SU-DHL-6 (cell line): ENCODE measurements at regions not wholly inside any gene's neighbourhood (a gene's known extent, or its start where the extent isn't known, plus 50 kb on each side); places are given as distances from the start of the nearest gene placed in this dataset.

Experiments
- H2AFZ ChIP-seq: fragments of 200-600 bp; sonication (generic); 2 replicates; pipeline ENCODE4 v1.6.1; 2014; ENCODE audit warnings: low read depth, mild to moderate bottlenecking, moderate library complexity, mixed read lengths, antibody characterized with exemption, low read length; ENCODE audit not compliant: severe bottlenecking
- H3F3A ChIP-seq: fragments of 200-600 bp; shearing (Covaris generic); 2 replicates; pipeline ENCODE4 v1.6.0; 2016; ENCODE audit warnings: antibody characterized with exemption, mild to moderate bottlenecking; ENCODE audit not compliant: insufficient read depth
- H3K27ac ChIP-seq: fragments of 200-600 bp; sonication (generic); 2 replicates; pipeline ENCODE4 v1.5.1; 2016; ENCODE audit warnings: low read depth, mild to moderate bottlenecking, low read length, moderate library complexity, mixed read lengths
- H3K27me3 ChIP-seq: fragments of 200-600 bp; sonication (generic), shearing (Covaris generic); 2 replicates; pipeline ENCODE4 v1.6.0; 2014; ENCODE audit warnings: mild to moderate bottlenecking, low read length
- H3K36me3 ChIP-seq: fragments of 200-600 bp; sonication (generic); 2 replicates; pipeline ENCODE4 v1.6.1; 2014; ENCODE audit warnings: mild to moderate bottlenecking, low read length, mixed read lengths
- H3K4me2 ChIP-seq: fragments of 300-600, 200-600 bp; shearing (Covaris generic), sonication (generic); 2 replicates; pipeline ENCODE4 v1.6.0; 2014; ENCODE audit warnings: low read length, low read depth, mild to moderate bottlenecking; ENCODE audit not compliant: poor library complexity, severe bottlenecking
- H3K4me3 ChIP-seq: fragments of 200-600 bp; sonication (generic); 2 replicates; pipeline ENCODE4 v1.5.1; 2014; ENCODE audit warnings: antibody characterized with exemption, low read length, mild to moderate bottlenecking, mixed read lengths; ENCODE audit not compliant: insufficient read depth, poor library complexity, severe bottlenecking
- H3K79me2 ChIP-seq: fragments of 200-600 bp; sonication (generic); 2 replicates; pipeline ENCODE4 v1.6.1; 2014; ENCODE audit warnings: mild to moderate bottlenecking, low read length, moderate library complexity; ENCODE audit not compliant: insufficient read depth
- H3K9ac ChIP-seq: fragments of 200-600 bp; sonication (generic); 2 replicates; pipeline ENCODE4 v1.7.0; 2014; ENCODE audit warnings: mild to moderate bottlenecking, low read length
- H3K9me2 ChIP-seq: fragments of 200-600 bp; sonication (generic); replicated peaks from 2 replicates; pipeline ENCODE4 v1.6.1; 2014; ENCODE audit warnings: low read length; ENCODE audit not compliant: insufficient read depth
- H3K9me3 ChIP-seq: fragments of 200-600 bp; sonication (generic); 2 replicates; pipeline ENCODE4 v1.6.1; 2014; ENCODE audit warnings: low read length, mixed read lengths; ENCODE audit not compliant: insufficient read depth
- H4K20me1 ChIP-seq: fragments of 200-600 bp; sonication (generic); 2 replicates; pipeline ENCODE4 v1.6.1; 2014; ENCODE audit warnings: low read depth, mild to moderate bottlenecking, antibody characterized with exemption, low read length, moderate library complexity, mixed read lengths
- EZH2phosphoT487 ChIP-seq: fragments of 200-600 bp; sonication (generic), shearing (Covaris generic); conservative IDR thresholded peaks from 2 replicates; pipeline ENCODE4 v1.6.1; 2018; ENCODE audit warnings: mild to moderate bottlenecking, antibody characterized with exemption, low read length, moderate library complexity, mixed read lengths
- TF ChIP-seq, protein P1 (sequence below): fragments of 200-600 bp; sonication (generic); IDR thresholded peaks from one replicate; pipeline ENCODE4 v1.5.1; 2017; ENCODE audit warnings: antibody characterized with exemption, mild to moderate bottlenecking, low read length, moderate library complexity; ENCODE audit not compliant: insufficient read depth, poor library complexity, severe bottlenecking

DNA sequence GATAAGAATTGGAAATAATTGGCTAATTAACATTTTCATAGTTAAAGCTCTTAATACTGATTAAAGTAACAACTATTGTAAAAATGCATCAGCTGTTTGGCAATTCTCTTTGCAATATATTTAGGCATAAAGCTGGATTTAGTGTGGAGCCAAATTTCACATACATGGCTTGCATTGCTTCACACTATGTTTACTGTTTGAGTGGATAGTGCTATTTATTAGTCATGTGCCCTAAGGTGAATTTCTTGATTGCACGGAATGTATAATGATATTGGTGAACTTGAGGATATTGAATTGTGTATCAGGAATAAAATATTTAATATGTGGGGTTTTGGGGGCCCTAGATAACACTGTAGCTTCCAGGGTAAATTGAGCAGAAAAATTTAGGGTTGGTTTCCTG, 100.9 kb downstream of the AASDHPPT start:
- H3K79me2 ChIP-seq = no peaks in the 10 kb centered on the region
- H3K4me3 ChIP-seq = no peak overlapping the region
- H3K9me2 ChIP-seq = no peaks in the 10 kb centered on the region
- H3K27ac ChIP-seq = no peak overlapping the region
- no peak overlapping the region for H3K9ac ChIP-seq
- H3K27me3 ChIP-seq = no peaks in the 10 kb centered on the region
- no peak overlapping the region for H3K4me2 ChIP-seq
- no peak overlapping the region for H2AFZ ChIP-seq
- TF ChIP-seq, protein P1, sequence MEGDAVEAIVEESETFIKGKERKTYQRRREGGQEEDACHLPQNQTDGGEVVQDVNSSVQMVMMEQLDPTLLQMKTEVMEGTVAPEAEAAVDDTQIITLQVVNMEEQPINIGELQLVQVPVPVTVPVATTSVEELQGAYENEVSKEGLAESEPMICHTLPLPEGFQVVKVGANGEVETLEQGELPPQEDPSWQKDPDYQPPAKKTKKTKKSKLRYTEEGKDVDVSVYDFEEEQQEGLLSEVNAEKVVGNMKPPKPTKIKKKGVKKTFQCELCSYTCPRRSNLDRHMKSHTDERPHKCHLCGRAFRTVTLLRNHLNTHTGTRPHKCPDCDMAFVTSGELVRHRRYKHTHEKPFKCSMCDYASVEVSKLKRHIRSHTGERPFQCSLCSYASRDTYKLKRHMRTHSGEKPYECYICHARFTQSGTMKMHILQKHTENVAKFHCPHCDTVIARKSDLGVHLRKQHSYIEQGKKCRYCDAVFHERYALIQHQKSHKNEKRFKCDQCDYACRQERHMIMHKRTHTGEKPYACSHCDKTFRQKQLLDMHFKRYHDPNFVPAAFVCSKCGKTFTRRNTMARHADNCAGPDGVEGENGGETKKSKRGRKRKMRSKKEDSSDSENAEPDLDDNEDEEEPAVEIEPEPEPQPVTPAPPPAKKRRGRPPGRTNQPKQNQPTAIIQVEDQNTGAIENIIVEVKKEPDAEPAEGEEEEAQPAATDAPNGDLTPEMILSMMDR = no peak
- no peak for TF ChIP-seq EZH2phosphoT487
- no peaks in the 10 kb centered on the region for H4K20me1 ChIP-seq
- H3K36me3 ChIP-seq = no peaks in the 10 kb centered on the region
- no peaks in the 10 kb centered on the region for H3F3A ChIP-seq
- no peaks in the 10 kb centered on the region for H3K9me3 ChIP-seq

DNA sequence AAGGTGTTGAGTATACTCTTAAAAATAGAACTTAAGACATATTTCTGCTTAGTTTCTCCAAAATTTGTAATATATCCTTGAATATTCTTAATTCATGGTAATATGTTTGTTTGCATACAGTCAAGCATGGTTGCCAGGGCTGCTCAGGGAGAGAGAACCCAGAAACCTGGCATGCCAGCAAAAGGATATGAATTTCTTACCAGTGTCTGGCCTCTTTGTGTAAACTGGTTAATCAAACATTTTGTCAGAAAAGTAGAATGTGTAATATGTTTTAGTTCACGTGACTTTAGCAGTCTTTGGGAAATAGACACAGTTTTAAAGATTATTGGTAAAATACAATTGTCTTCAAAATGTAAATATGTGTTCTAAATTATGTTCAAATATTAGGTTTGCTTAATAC, 101.6 kb downstream of the AASDHPPT start:
- Histone ChIP-seq H3K27me3 (no peaks in the 10 kb centered on the region), H3F3A (no peaks in the 10 kb centered on the region), H4K20me1 (no peaks in the 10 kb centered on the region), H3K4me2 (no peak overlapping the region), H3K9ac (no peak overlapping the region), H3K36me3 (no peaks in the 10 kb centered on the region), H3K79me2 (no peaks in the 10 kb centered on the region), H3K4me3 (no peak overlapping the region), H3K9me2 (no peaks in the 10 kb centered on the region), H3K9me3 (no peaks in the 10 kb centered on the region), H2AFZ (no peak overlapping the region), H3K27ac (no peak overlapping the region)
- TF ChIP-seq, protein P1 = no peak
- TF ChIP-seq EZH2phosphoT487 = no peak

DNA sequence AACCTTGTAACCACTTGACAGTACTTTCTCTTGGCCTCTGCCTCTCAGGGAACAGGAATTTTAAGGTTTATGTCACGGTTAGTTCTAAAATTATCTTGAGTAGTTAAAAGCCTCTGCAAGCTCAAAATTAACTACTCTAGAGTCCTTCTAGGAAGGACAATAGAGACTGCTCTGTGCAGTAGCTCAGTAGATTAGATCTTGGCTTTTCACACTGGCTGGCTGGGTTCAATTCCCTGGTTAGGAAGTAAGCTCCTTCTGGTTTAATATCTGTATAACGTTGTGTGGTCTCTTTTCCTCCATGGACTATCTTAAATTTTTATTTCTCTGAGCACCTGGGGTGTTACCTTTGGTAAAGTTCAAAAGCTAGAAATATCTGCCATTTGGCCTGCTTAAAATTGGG, 109.2 kb downstream of the AASDHPPT start:
- Histone ChIP-seq H3K4me3 (no peak overlapping the region), H3F3A (no peaks in the 10 kb centered on the region), H3K79me2 (no peaks in the 10 kb centered on the region), H3K9me2 (no peaks in the 10 kb centered on the region), H3K27ac (no peak overlapping the region), H3K9me3 (no peaks in the 10 kb centered on the region; the same call in 1 of the 2 replicates), H3K36me3 (no peaks in the 10 kb centered on the region), H3K4me2 (no peak overlapping the region), H3K27me3 (no peaks in the 10 kb centered on the region), H4K20me1 (no peaks in the 10 kb centered on the region), H3K9ac (no peak overlapping the region), H2AFZ (no peak overlapping the region)
- TF ChIP-seq, protein P1 = no peak
